Nephron progenitor cell (in vitro differentiated cells): ENCODE measurements at regions not wholly inside any gene's neighbourhood (a gene's known extent, or its start where the extent isn't known, plus 50 kb on each side); places are given as distances from the start of the nearest gene placed in this dataset.

Experiments
- DNase-seq: peaks from one replicate; pipeline ENCODE4 v3.0.0; 2021
- H3K27ac Mint-ChIP-seq: 2 replicates; pipeline ENCODE4 v1.8.0; 2021; ENCODE audit warnings: mild to moderate bottlenecking, moderate library complexity, mixed read lengths
- H3K27me3 Mint-ChIP-seq: 2 replicates; pipeline ENCODE4 v1.8.0; 2021; ENCODE audit warnings: mild to moderate bottlenecking, low read depth, mixed read lengths; ENCODE audit not compliant: poor library complexity
- H3K36me3 Mint-ChIP-seq: 2 replicates; pipeline ENCODE4 v1.8.0; 2021; ENCODE audit warnings: low read depth, mixed read lengths
- H3K4me1 Mint-ChIP-seq: 2 replicates; pipeline ENCODE4 v1.8.0; 2021; ENCODE audit warnings: mixed read lengths
- H3K4me3 Mint-ChIP-seq: 2 replicates; pipeline ENCODE4 v1.8.0; 2021; ENCODE audit warnings: mild to moderate bottlenecking, moderate library complexity, mixed read lengths
- H3K9me3 Mint-ChIP-seq: 2 replicates; pipeline ENCODE4 v1.8.0; 2021; ENCODE audit warnings: mild to moderate bottlenecking, moderate library complexity, mixed read lengths
- CTCF ChIP-seq: fragments of 200-600 bp; sonication (generic); IDR thresholded peaks from 2 replicates; pipeline ENCODE4 v1.5.0; 2021; ENCODE audit warnings: antibody characterized with exemption

GRCh38 chr5:168202996-168203395 lies 88.4 kb upstream of the WWC1 start:
- TF ChIP-seq CTCF = no peak
- H3K4me3 Mint-ChIP-seq = no peak overlapping the region
- no peaks in the 10 kb centered on the region for H3K9me3 Mint-ChIP-seq
- H3K27ac Mint-ChIP-seq = no peak overlapping the region
- H3K4me1 Mint-ChIP-seq = no peaks in the 10 kb centered on the region
- H3K27me3 Mint-ChIP-seq = peaks cover 3% of the 10 kb centered on the region
- H3K36me3 Mint-ChIP-seq = peaks cover 4% of the 10 kb centered on the region
- DNase-seq = no peak

- H3K4me3 Mint-ChIP-seq = no peak overlapping the region
- H3K4me1 Mint-ChIP-seq = peaks cover 2% of the 10 kb centered on the region
- no peak for TF ChIP-seq CTCF
- no peak for DNase-seq
- H3K27ac Mint-ChIP-seq = no peak overlapping the region
- no peaks in the 10 kb centered on the region for H3K9me3 Mint-ChIP-seq
- peaks cover 4% of the 10 kb centered on the region for H3K36me3 Mint-ChIP-seq
- H3K27me3 Mint-ChIP-seq = no peaks in the 10 kb centered on the region
These were observed 87.3 kb upstream of the WWC1 start for GRCh38 chr5:168204165-168204564.

- peaks cover 14% of the 10 kb centered on the region for H3K4me1 Mint-ChIP-seq
- H3K9me3 Mint-ChIP-seq = no peaks in the 10 kb centered on the region
- no peak overlapping the region for H3K4me3 Mint-ChIP-seq
- H3K27me3 Mint-ChIP-seq = no peaks in the 10 kb centered on the region
- no peak for TF ChIP-seq CTCF
- no peak overlapping the region for H3K27ac Mint-ChIP-seq
- DNase-seq = no peak
- peaks cover 4% of the 10 kb centered on the region for H3K36me3 Mint-ChIP-seq
These were observed 83.9 kb upstream of the WWC1 start for GRCh38 chr5:168207450-168208029.

- Mint-ChIP-seq H3K4me3 (no peak overlapping the region), H3K9me3 (no peaks in the 10 kb centered on the region), H3K4me1 (peaks cover 14% of the 10 kb centered on the region), H3K36me3 (peaks cover 4% of the 10 kb centered on the region), H3K27me3 (no peaks in the 10 kb centered on the region), H3K27ac (no peak overlapping the region)
- TF ChIP-seq CTCF = no peak
- no peak for DNase-seq
These were observed 82.0 kb upstream of the WWC1 start for GRCh38 chr5:168209244-168209995.

GRCh38 chr5:168209997-168210396 lies 81.4 kb upstream of the WWC1 start:
- no peak for DNase-seq
- no peaks in the 10 kb centered on the region for H3K27me3 Mint-ChIP-seq
- H3K9me3 Mint-ChIP-seq = no peaks in the 10 kb centered on the region
- no peak for TF ChIP-seq CTCF
- no peak overlapping the region for H3K27ac Mint-ChIP-seq
- H3K4me3 Mint-ChIP-seq = no peak overlapping the region
- H3K4me1 Mint-ChIP-seq = peaks cover 19% of the 10 kb centered on the region
- H3K36me3 Mint-ChIP-seq = peaks cover 4% of the 10 kb centered on the region

- H3K27ac Mint-ChIP-seq = no peak overlapping the region
- TF ChIP-seq CTCF = no peak
- peaks cover 26% of the 10 kb centered on the region for H3K4me1 Mint-ChIP-seq
- H3K4me3 Mint-ChIP-seq = no peak overlapping the region
- peaks cover 4% of the 10 kb centered on the region for H3K36me3 Mint-ChIP-seq
- no peaks in the 10 kb centered on the region for H3K27me3 Mint-ChIP-seq
- no peaks in the 10 kb centered on the region for H3K9me3 Mint-ChIP-seq
- no peak for DNase-seq
These were observed 80.2 kb upstream of the WWC1 start for GRCh38 chr5:168211245-168211644.
